ENCODE measurements at regions not wholly inside any gene's neighbourhood (a gene's known extent, or its start where the extent isn't known, plus 50 kb on each side); places are given as distances from the start of the nearest gene placed in this dataset.

DNA sequence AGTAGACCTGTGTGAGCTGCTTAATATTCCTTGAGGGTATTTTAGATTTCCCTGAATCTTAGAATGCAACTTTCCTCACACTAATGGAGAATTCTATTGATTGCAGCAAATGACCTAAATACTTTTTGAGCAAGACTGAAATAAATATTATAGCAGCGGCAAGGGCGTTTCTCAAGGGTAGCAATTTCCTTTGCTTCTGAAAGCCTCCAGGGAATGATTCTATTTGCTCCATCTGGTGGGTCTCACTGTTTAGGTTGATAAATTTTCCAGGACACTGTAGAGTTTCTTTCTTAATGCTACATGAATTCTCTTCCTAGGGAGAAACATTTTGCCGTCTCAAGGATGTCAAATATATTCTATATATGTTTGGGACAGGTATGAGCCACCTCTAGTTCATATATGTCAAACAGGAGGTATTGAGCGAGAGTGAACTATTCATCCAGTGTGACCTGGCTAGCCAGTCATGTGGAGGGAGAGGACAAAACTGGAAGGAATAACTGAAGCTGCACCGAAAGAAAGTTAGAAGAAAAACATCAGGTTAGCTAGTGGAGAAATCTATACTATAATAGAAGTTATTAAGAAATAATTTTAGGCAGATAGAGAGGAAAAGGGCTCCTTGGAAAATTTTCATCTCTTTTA is 57.9 kb upstream of the FZD8 start:
- DNase-seq (ENCODE audit: low read depth in 2 of 2) = no peak

DNA sequence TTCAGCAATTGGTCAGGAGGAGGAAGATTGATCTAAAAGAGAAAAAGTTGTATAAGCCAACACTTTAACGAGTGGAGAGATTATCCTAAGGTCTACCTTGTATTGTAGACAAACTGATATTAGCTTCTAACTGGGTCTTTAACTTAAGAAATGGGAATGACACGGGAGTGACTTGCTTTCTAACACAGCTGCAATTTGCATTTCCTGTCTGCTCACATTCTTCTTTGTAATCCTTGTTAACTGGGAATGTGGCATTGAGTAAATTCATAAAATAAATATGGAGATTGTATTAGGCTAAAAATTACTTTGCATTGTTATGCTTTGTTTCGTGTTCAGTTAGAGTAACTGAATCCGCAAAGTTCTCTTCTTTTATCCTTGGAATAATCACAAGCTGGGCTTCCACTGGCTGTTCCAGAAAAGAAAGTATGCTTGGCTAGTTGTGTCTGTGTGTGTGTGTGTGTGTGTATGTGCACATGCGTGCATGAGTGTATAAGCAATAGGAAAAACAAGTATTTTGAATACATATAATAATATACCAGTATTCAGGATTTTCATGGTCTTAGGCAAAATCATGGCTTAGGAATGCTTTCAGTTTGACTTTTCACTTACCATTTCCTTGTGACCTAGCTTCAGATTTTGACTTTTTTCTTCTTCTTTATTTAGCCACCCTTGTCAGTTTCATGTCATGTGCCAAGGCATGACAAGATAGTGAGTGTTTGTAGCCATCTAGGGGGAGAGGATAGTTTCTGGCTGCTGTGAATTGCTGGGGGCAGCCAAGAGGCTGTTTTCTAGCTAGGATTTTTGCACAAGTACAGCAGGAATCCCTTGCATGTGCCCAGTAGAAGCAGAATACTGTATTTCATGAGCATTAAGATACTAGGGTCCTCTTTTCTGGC is 54.5 kb upstream of the FZD8 start:
- no peak for DNase-seq (ENCODE audit: low read depth in 2 of 2)

DNA sequence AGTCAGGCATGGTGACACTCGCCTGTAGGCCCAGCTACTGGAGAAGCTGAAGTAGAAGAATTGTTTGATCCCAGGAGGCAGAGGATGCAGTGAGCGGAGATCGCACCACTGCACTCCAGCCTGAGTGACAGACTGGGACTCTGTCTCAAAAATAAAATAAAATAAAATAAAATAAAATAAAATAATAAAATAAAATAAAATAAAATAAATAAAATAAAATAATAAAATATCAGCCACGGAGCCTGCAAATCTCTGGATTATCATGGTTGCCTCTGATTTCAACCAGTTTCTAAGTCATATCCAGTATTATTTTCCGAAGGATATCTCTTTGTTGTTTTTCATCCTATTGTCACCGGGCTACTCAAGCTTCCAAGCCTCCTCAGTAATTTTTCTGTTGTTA is 51.7 kb upstream of the FZD8 start:
- DNase-seq (ENCODE audit: low read depth in 2 of 2) = no peak

Measured in stimulated activated CD4-positive, alpha-beta T cell treated with anti-CD3 and anti-CD28 coated beads, Interleukin-4, amount 100 ng/mL, for 48 hours (primary cell).